ENCODE measurements at regions not wholly inside any gene's neighbourhood (a gene's known extent, or its start where the extent isn't known, plus 50 kb on each side); places are given as distances from the start of the nearest gene placed in this dataset.

DNA sequence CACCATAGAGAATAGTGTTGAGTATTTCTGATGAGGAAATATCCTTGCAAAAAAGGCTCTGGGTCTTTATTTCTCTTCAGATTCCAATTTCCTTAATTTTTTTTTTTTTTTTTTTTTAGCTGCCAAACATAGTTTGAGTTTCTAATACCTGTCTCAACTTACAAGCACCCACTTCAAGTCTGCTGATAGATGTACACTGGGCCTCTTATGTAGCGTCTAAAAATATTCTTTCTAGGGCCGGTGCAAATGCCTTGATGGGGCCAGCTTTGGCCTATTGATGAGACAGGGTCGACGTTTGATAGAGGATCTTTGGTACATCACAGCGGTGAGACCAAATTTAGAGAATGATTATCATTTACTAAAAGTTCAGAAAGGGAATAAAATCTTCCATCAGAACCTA, 626.4 kb downstream of the LMO4 start:
- no peak overlapping the region; the same call in 1 of the 2 replicates for H3K4me3 Mint-ChIP-seq
- DNase-seq: no peak
- no peak overlapping the region for H3K27ac Mint-ChIP-seq
- no peaks in the 10 kb centered on the region; the same call in 1 of the 2 replicates for H3K27me3 Mint-ChIP-seq (ENCODE audit: insufficient read depth)
- TF ChIP-seq, protein P1, sequence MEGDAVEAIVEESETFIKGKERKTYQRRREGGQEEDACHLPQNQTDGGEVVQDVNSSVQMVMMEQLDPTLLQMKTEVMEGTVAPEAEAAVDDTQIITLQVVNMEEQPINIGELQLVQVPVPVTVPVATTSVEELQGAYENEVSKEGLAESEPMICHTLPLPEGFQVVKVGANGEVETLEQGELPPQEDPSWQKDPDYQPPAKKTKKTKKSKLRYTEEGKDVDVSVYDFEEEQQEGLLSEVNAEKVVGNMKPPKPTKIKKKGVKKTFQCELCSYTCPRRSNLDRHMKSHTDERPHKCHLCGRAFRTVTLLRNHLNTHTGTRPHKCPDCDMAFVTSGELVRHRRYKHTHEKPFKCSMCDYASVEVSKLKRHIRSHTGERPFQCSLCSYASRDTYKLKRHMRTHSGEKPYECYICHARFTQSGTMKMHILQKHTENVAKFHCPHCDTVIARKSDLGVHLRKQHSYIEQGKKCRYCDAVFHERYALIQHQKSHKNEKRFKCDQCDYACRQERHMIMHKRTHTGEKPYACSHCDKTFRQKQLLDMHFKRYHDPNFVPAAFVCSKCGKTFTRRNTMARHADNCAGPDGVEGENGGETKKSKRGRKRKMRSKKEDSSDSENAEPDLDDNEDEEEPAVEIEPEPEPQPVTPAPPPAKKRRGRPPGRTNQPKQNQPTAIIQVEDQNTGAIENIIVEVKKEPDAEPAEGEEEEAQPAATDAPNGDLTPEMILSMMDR (IDR thresholded peaks at IDR 0.05): no peak
- no peaks in the 10 kb centered on the region for H3K9me3 Mint-ChIP-seq
- no peaks in the 10 kb centered on the region for H3K36me3 Mint-ChIP-seq (ENCODE audit: low read depth)
- H3K4me1 Mint-ChIP-seq (ENCODE audit: low read depth): peaks cover 76% of the 10 kb centered on the region

DNA sequence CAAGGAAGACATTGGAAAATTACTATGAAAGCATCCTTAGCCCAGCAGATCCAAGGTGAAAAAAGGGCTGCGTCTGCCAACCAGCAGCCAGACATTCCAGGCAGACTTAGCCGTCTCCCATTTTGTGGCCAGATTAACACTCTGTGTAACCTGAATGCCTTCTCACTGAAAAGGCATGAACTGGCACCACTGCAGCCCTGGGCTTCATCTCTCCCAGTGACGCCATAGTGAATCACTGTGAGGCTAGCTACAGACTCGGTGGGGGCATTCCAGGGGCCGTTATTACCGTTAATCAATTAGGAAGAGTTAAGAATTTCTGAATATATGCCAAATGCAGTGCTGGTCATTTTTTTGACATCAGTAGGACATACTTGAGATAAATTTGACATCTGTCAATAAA, 627.4 kb downstream of the LMO4 start:
- no peaks in the 10 kb centered on the region for H3K9me3 Mint-ChIP-seq
- H3K36me3 Mint-ChIP-seq (ENCODE audit: low read depth): no peaks in the 10 kb centered on the region
- peak; percentile 97 for DNase-seq
- no peaks in the 10 kb centered on the region; the same call in 1 of the 2 replicates for H3K27me3 Mint-ChIP-seq (ENCODE audit: insufficient read depth)
- TF ChIP-seq, protein P1 (IDR thresholded peaks at IDR 0.05): no peak
- peaks cover 75% of the 10 kb centered on the region for H3K4me1 Mint-ChIP-seq (ENCODE audit: low read depth)
- H3K4me3 Mint-ChIP-seq: peak overlapping the region; percentile 46
- H3K27ac Mint-ChIP-seq: peak overlapping the region; percentile 51

DNA sequence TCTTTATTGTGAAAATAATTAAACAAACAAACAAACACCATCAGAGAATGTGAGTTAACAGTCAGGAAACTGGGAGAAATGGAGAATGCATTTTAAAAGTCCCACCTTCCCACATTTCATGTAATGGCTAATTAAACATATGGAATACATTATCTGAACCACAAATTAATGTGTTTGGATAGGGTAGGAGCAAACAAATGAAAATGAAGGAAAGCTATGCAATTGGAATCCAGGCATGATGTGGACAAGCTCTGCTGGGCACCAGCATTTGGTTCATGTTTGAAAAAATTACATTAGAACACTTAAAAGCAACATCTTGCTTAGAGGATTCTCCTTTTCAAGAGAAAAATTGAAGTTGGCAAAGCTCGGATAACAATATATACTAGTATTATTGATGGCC, 628.1 kb downstream of the LMO4 start:
- no peaks in the 10 kb centered on the region for H3K36me3 Mint-ChIP-seq (ENCODE audit: low read depth)
- peak; percentile 18 for DNase-seq
- TF ChIP-seq, protein P1 (IDR thresholded peaks at IDR 0.05): no peak
- H3K4me3 Mint-ChIP-seq: peak overlapping the region; percentile 46
- H3K27ac Mint-ChIP-seq: peak overlapping the region; percentile 75
- peaks cover 71% of the 10 kb centered on the region for H3K4me1 Mint-ChIP-seq (ENCODE audit: low read depth)
- H3K9me3 Mint-ChIP-seq: no peaks in the 10 kb centered on the region
- no peaks in the 10 kb centered on the region; the same call in 1 of the 2 replicates for H3K27me3 Mint-ChIP-seq (ENCODE audit: insufficient read depth)

DNA sequence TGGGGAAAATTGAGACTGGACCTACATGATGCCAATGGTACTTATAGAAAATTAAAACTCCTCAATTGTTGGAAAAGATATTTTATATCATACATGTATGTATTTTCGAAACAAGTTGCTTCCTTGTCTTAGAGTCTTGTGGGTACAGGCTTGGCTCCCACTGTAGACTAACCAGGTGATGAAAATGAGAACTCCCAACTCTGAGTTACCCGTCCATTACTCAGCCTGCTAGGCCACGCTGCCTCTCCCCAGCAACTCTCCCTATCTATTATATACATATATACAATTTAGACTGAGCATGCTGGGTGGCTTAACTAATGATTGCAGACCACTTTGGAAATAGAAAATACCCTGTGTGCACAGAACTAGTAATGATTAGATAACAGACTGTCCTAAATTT, 628.7 kb downstream of the LMO4 start:
- Mint-ChIP-seq H3K9me3 (no peaks in the 10 kb centered on the region), H3K36me3 (ENCODE audit: low read depth) (no peaks in the 10 kb centered on the region; the same call in 1 of the 2 replicates), H3K4me1 (ENCODE audit: low read depth) (peaks cover 71% of the 10 kb centered on the region), H3K4me3 (no peak overlapping the region), H3K27me3 (ENCODE audit: insufficient read depth) (no peaks in the 10 kb centered on the region; the same call in 1 of the 2 replicates), H3K27ac (peak overlapping the region; percentile 75; the same call in 1 of the 2 replicates)
- DNase-seq: no peak
- TF ChIP-seq, protein P1 (IDR thresholded peaks at IDR 0.05): no peak

DNA sequence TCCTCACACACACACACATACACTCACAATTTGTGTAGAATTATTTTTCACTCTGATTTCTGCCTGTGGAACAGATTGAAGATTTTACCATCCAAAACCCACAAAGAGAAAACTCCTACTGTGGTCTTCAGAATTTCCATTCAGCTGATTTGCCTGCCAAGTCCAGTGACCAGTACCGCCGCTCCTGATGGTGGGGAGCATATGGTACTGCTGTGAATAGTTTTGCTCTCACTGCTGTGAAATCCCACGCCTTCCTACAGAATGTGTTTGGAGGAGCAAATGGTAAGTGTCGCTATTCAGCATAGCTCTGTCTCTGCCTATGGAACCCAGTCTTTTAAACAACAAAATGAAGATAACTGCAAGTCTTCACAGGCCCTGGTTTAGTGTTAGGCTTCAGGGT, 629.5 kb downstream of the LMO4 start:
- DNase-seq: no peak
- H3K9me3 Mint-ChIP-seq: no peaks in the 10 kb centered on the region

More for the DNA sequence above, 629.5 kb downstream of the LMO4 start:
- Mint-ChIP-seq H3K27ac (no peak overlapping the region), H3K36me3 (ENCODE audit: low read depth) (no peaks in the 10 kb centered on the region; the same call in 1 of the 2 replicates), H3K4me3 (no peak overlapping the region), H3K27me3 (ENCODE audit: insufficient read depth) (no peaks in the 10 kb centered on the region), H3K4me1 (ENCODE audit: low read depth) (peaks cover 70% of the 10 kb centered on the region)
- TF ChIP-seq, protein P1 (IDR thresholded peaks at IDR 0.05): no peak
